OCI-LY1 (cell line): ENCODE measurements at regions not wholly inside any gene's neighbourhood (a gene's known extent, or its start where the extent isn't known, plus 50 kb on each side); places are given as distances from the start of the nearest gene placed in this dataset.
"Not testable (repeated sequence)": the region's sequence is repeated elsewhere in the genome, so short reads cannot be mapped to it uniquely, and the experiment has no call there.

Experiments
- H2AFZ ChIP-seq: fragments of 200-600 bp; sonication (generic), shearing (Covaris generic); 2 replicates; pipeline ENCODE4 v1.6.0; 2014; ENCODE audit warnings: antibody characterized with exemption, mild to moderate bottlenecking, low read length
- H3F3A ChIP-seq: fragments of 200-600 bp; sonication (generic), shearing (Covaris generic); 2 replicates; pipeline ENCODE4 v1.6.0; 2014; ENCODE audit warnings: mild to moderate bottlenecking, antibody characterized with exemption, low read length, moderate library complexity; ENCODE audit not compliant: insufficient read depth
- H3K27ac ChIP-seq: fragments of 200-600 bp; sonication (generic); 2 replicates; pipeline ENCODE4 v1.5.1; 2014; ENCODE audit warnings: low read length, mixed run types, mild to moderate bottlenecking, low read depth; ENCODE audit not compliant: poor library complexity, severe bottlenecking
- H3K27me3 ChIP-seq: fragments of 200-600 bp; sonication (generic); 2 replicates; pipeline ENCODE4 v1.6.0; 2014; ENCODE audit warnings: antibody characterized with exemption, mild to moderate bottlenecking, low read length, moderate library complexity; ENCODE audit not compliant: insufficient read depth
- H3K36me3 ChIP-seq: fragments of 200-600 bp; sonication (generic); 2 replicates; pipeline ENCODE4 v1.6.1; 2014; ENCODE audit warnings: mild to moderate bottlenecking, antibody characterized with exemption, low read length, moderate library complexity, mixed read lengths; ENCODE audit not compliant: insufficient read depth
- H3K4me1 ChIP-seq: fragments of 200-600 bp; sonication (generic); 2 replicates; pipeline ENCODE4 v1.5.1; 2014; ENCODE audit warnings: mild to moderate bottlenecking, low read length, moderate library complexity; ENCODE audit not compliant: insufficient read depth, severe bottlenecking
- H3K4me2 ChIP-seq: fragments of 200-600 bp; sonication (generic), shearing (Covaris generic); 2 replicates; pipeline ENCODE4 v1.6.1; 2014; ENCODE audit warnings: low read length
- H3K4me3 ChIP-seq: fragments of 200-600 bp; sonication (generic); 2 replicates; pipeline ENCODE4 v1.5.1; 2014; ENCODE audit warnings: low read length, low read depth, mild to moderate bottlenecking, mixed read lengths; ENCODE audit not compliant: poor library complexity, severe bottlenecking
- H3K79me2 ChIP-seq: fragments of 200-600 bp; shearing (Covaris generic); 2 replicates; pipeline ENCODE4 v1.6.1; 2016; ENCODE audit warnings: mixed run types, low read length, mixed read lengths; ENCODE audit not compliant: insufficient read depth
- H3K9ac ChIP-seq: fragments of 200-600 bp; sonication (generic), shearing (Covaris generic); 2 replicates; pipeline ENCODE4 v1.6.1; 2014; ENCODE audit warnings: mild to moderate bottlenecking, low read length, mixed read lengths
- H3K9me2 ChIP-seq: fragments of 200-600 bp; sonication (generic), shearing (Covaris generic); 2 replicates; pipeline ENCODE4 v1.6.1; 2014; ENCODE audit warnings: low read depth, mild to moderate bottlenecking, low read length, mixed read lengths
- H3K9me3 ChIP-seq: fragments of 200-600 bp; shearing (Covaris generic); 2 replicates; pipeline ENCODE4 v1.6.1; 2014; ENCODE audit warnings: low read length, mixed read lengths
- H4K20me1 ChIP-seq: fragments of 200-600 bp; sonication (generic), shearing (Covaris generic); 2 replicates; pipeline ENCODE4 v1.6.0; 2016; ENCODE audit warnings: mild to moderate bottlenecking, low read length; ENCODE audit not compliant: insufficient read depth
- EZH2 ChIP-seq: fragments of 200-600 bp; sonication (generic), shearing (Covaris generic); IDR thresholded peaks from 2 replicates; pipeline ENCODE4 v1.8.0; 2017; ENCODE audit warnings: borderline replicate concordance, mixed run types, mild to moderate bottlenecking, antibody characterized with exemption, low read length, moderate library complexity, mixed read lengths
- TF ChIP-seq, protein P1 (sequence below): fragments of 200-600 bp; sonication (generic), shearing (Covaris generic); IDR thresholded peaks from 2 replicates; pipeline ENCODE4 v1.5.1; 2017; ENCODE audit warnings: mild to moderate bottlenecking, antibody characterized with exemption, low read length, moderate library complexity, mixed read lengths

- TF ChIP-seq, protein P1, sequence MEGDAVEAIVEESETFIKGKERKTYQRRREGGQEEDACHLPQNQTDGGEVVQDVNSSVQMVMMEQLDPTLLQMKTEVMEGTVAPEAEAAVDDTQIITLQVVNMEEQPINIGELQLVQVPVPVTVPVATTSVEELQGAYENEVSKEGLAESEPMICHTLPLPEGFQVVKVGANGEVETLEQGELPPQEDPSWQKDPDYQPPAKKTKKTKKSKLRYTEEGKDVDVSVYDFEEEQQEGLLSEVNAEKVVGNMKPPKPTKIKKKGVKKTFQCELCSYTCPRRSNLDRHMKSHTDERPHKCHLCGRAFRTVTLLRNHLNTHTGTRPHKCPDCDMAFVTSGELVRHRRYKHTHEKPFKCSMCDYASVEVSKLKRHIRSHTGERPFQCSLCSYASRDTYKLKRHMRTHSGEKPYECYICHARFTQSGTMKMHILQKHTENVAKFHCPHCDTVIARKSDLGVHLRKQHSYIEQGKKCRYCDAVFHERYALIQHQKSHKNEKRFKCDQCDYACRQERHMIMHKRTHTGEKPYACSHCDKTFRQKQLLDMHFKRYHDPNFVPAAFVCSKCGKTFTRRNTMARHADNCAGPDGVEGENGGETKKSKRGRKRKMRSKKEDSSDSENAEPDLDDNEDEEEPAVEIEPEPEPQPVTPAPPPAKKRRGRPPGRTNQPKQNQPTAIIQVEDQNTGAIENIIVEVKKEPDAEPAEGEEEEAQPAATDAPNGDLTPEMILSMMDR = no peak
- TF ChIP-seq EZH2 = no peak
- no peaks in the 10 kb centered on the region for H3K9me3 ChIP-seq
- H3K9me2 ChIP-seq = no peaks in the 10 kb centered on the region
- H3K4me2 ChIP-seq = no peak overlapping the region
- H3K27me3 ChIP-seq = no peaks in the 10 kb centered on the region
- no peak overlapping the region for H3K4me3 ChIP-seq
- no peak overlapping the region for H3K9ac ChIP-seq
- no peaks in the 10 kb centered on the region for H3K79me2 ChIP-seq
- H3K36me3 ChIP-seq = no peaks in the 10 kb centered on the region
- H4K20me1 ChIP-seq = no peaks in the 10 kb centered on the region
- no peaks in the 10 kb centered on the region for H3F3A ChIP-seq
- H3K4me1 ChIP-seq = no peaks in the 10 kb centered on the region
- no peak overlapping the region for H2AFZ ChIP-seq
- no peak overlapping the region for H3K27ac ChIP-seq
These were observed 265.5 kb upstream of the PAPPA start for GRCh38 chr9:115888131-115888530.

- Histone ChIP-seq H4K20me1 (no peaks in the 10 kb centered on the region), H3K4me2 (no peak overlapping the region), H3K4me3 (no peak overlapping the region), H3K27ac (no peak overlapping the region), H3K27me3 (no peaks in the 10 kb centered on the region), H3F3A (no peaks in the 10 kb centered on the region), H3K4me1 (no peaks in the 10 kb centered on the region), H3K9me3 (no peaks in the 10 kb centered on the region), H3K36me3 (no peaks in the 10 kb centered on the region), H2AFZ (no peak overlapping the region), H3K9me2 (no peaks in the 10 kb centered on the region), H3K9ac (no peak overlapping the region), H3K79me2 (no peaks in the 10 kb centered on the region)
- TF ChIP-seq EZH2 = no peak
- TF ChIP-seq, protein P1 = no peak
These were observed 261.7 kb upstream of the PAPPA start for GRCh38 chr9:115891929-115892328.

- H3K9me3 ChIP-seq, H3K4me3 ChIP-seq, H3K4me2 ChIP-seq, H2AFZ ChIP-seq, H3K9ac ChIP-seq, H4K20me1 ChIP-seq, H3K4me1 ChIP-seq, H3K9me2 ChIP-seq, H3K27me3 ChIP-seq, H3F3A ChIP-seq, H3K79me2 ChIP-seq, H3K27ac ChIP-seq, H3K36me3 ChIP-seq: not testable (repeated sequence)
These were observed 255.1 kb upstream of the PAPPA start for GRCh38 chr9:115898478-115898877.

DNA sequence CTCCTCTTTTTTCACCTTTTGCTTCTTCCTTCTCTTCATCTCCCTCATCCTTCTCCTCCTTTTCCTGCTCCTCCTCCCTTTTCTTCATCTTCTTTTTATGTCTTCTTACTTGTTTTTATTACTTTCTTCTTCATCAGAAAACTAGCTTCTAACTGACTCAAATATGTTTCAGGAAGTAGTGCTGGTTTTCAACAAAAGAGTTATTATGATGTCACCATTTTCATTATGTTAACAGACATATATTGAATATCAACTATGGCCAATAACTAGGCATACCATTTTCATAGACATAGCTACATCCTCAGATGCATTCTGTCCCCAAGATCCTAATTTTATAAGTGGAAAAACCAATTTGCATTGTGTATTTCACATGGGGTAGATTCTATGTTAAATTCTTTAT is 252.9 kb upstream of the PAPPA start:
- H3F3A ChIP-seq = no peaks in the 10 kb centered on the region
- no peak overlapping the region for H3K4me3 ChIP-seq
- H4K20me1 ChIP-seq = no peaks in the 10 kb centered on the region
- H3K9ac ChIP-seq = no peak overlapping the region
- H3K9me2 ChIP-seq = no peaks in the 10 kb centered on the region
- no peaks in the 10 kb centered on the region for H3K9me3 ChIP-seq
- no peaks in the 10 kb centered on the region for H3K79me2 ChIP-seq
- no peak overlapping the region for H2AFZ ChIP-seq
- TF ChIP-seq, protein P1 = no peak
- TF ChIP-seq EZH2 = no peak
- H3K27me3 ChIP-seq = no peaks in the 10 kb centered on the region
- no peak overlapping the region for H3K4me2 ChIP-seq
- no peaks in the 10 kb centered on the region for H3K4me1 ChIP-seq
- no peaks in the 10 kb centered on the region for H3K36me3 ChIP-seq
- no peak overlapping the region for H3K27ac ChIP-seq
